ENCODE measurements at regions not wholly inside any gene's neighbourhood (a gene's known extent, or its start where the extent isn't known, plus 50 kb on each side); places are given as distances from the start of the nearest gene placed in this dataset.

DNA sequence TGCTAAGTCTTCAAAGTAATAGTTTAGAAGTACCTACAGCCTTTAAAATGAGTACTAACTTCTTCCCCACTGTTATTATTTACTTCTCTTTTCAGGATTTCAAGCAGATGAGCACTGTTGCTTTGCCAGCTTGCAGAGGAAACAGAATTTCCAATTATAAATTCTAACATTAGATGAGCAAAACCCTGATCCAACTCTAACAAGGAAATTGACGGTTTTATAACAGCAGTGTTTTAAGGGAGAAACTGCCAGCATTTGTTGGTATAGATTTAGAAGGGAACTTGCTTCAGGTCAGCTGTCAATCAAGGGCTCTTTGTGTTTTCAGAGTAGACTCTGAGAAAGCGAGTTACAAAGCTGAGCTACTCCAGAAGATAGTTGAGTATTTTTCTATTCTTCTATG is 120.5 kb downstream of the RAP2A start:
- in situ Hi-C loops (cut with MboI): no loop called here
- Histone ChIP-seq H3K36me3 (ENCODE audit: control insufficient read depth in 2 of 2, insufficient read depth in 2 of 2, low read length in 1 of 2) (no peaks in the 10 kb centered on the region), H3K9ac (ENCODE audit: control insufficient read depth, insufficient read depth, low read length) (no peak overlapping the region), H2AFZ (ENCODE audit: control insufficient read depth, low read depth, low read length) (no peak overlapping the region), H3K27ac (ENCODE audit: control insufficient read depth, insufficient read depth) (no peak overlapping the region), H3K4me3 (no peak overlapping the region), H3K79me2 (ENCODE audit: control insufficient read depth, insufficient read depth, low read length) (no peaks in the 10 kb centered on the region), H3K4me2 (ENCODE audit: control insufficient read depth, insufficient read depth) (no peak overlapping the region), H3K4me1 (ENCODE audit: control insufficient read depth, insufficient read depth, low read length) (no peaks in the 10 kb centered on the region), H3K27me3 (replicated peaks in 1 of 2; ENCODE audit: control insufficient read depth in 2 of 2, insufficient read depth in 2 of 2, low read length in 1 of 2) (no peaks in the 10 kb centered on the region), H4K20me1 (ENCODE audit: control insufficient read depth, insufficient read depth) (no peaks in the 10 kb centered on the region), H3K9me3 (replicated peaks; ENCODE audit: control insufficient read depth, insufficient read depth, low read length) (no peaks in the 10 kb centered on the region)
- no peak for TF ChIP-seq PML (IDR thresholded peaks at IDR 0.05; ENCODE audit: low read length)
- peak; percentile 19; the same call in 1 of the 2 replicates for TF ChIP-seq PKNOX1 (IDR thresholded peaks at IDR 0.05)
- no peak for TF ChIP-seq GABPA (IDR thresholded peaks at IDR 0.05; ENCODE audit: low read depth)
- TF ChIP-seq RUNX3 (IDR thresholded peaks at IDR 0.05; ENCODE audit: low read length): no peak
- BruUV-seq (replicated peaks): no TSS peak
- ATAC-seq: no peak
- ChIA-PET POLR2A (no interaction called here), RAD21 (ENCODE audit: unreplicated experiment) (interaction anchor here (0.6 kb wide), 1 partner anchor 863 kb away, joined by 4 read pairs; no protein-coding TSS in a partner anchor), SMC1A (ENCODE audit: uncharacterized antibody, unreplicated experiment) (interaction anchor here (0.7 kb wide), 1 partner anchor 202 kb away, joined by 3 read pairs; no protein-coding TSS in a partner anchor), CTCF (interaction anchor here (0.6 kb wide), 3 partner anchors 87 to 470 kb away, joined by 3 read pairs; no protein-coding TSS in a partner anchor)
- no peak for FAIRE-seq
- intact Hi-C loops (cut with micrococcal nuclease; ENCODE audit: unreplicated experiment): no loop called here
- 22% methylated on average over 2 of the region's 2 CpGs for WGBS (ENCODE audit: insufficient coverage, insufficient replicate concordance, low lambda C conversion rate, missing lambda C conversion rate)
- no peak for DNase-seq (ENCODE audit: low read depth, low spot score)

DNA sequence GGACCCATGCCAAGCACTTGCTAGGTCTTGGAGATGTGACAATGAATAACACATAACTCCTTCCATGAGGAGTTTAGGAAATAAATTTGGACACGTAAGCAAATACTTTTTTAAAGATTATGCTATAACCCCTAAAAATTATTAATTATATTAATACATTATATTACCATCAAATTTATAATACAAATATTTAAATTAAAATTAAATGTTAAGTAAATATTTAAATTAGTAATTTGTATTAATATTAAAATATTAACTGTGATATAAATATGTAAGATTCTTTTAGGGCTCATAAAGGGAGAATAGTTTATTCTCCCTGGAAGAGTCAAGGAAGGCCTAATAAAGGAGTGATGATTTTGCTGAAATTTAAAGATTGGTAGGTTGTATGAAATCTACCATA is 121.1 kb downstream of the RAP2A start:
- ChIA-PET SMC1A (ENCODE audit: uncharacterized antibody, unreplicated experiment) (no interaction called here), POLR2A (no interaction called here), CTCF (interaction anchor here (0.6 kb wide), 1 partner anchor 471 kb away, joined by 3 read pairs; no protein-coding TSS in a partner anchor), RAD21 (ENCODE audit: unreplicated experiment) (no interaction called here)
- BruUV-seq (replicated peaks): no TSS peak
- Histone ChIP-seq H3K9me3 (replicated peaks; ENCODE audit: control insufficient read depth, insufficient read depth, low read length) (no peaks in the 10 kb centered on the region), H2AFZ (ENCODE audit: control insufficient read depth, low read depth, low read length) (no peak overlapping the region), H3K9ac (ENCODE audit: control insufficient read depth, insufficient read depth, low read length) (no peak overlapping the region), H3K27ac (ENCODE audit: control insufficient read depth, insufficient read depth) (no peak overlapping the region), H3K36me3 (ENCODE audit: control insufficient read depth in 2 of 2, insufficient read depth in 2 of 2, low read length in 1 of 2) (no peaks in the 10 kb centered on the region), H3K4me3 (no peak overlapping the region), H3K4me1 (ENCODE audit: control insufficient read depth, insufficient read depth, low read length) (no peaks in the 10 kb centered on the region), H3K27me3 (replicated peaks in 1 of 2; ENCODE audit: control insufficient read depth in 2 of 2, insufficient read depth in 2 of 2, low read length in 1 of 2) (no peaks in the 10 kb centered on the region), H3K79me2 (ENCODE audit: control insufficient read depth, insufficient read depth, low read length) (no peaks in the 10 kb centered on the region), H3K4me2 (ENCODE audit: control insufficient read depth, insufficient read depth) (no peak overlapping the region), H4K20me1 (ENCODE audit: control insufficient read depth, insufficient read depth) (no peaks in the 10 kb centered on the region)
- WGBS (ENCODE audit: insufficient coverage, insufficient replicate concordance, low lambda C conversion rate, missing lambda C conversion rate): 56% methylated on average over 1 of the region's 1 CpG
- DNase-seq (ENCODE audit: low read depth, low spot score) (no peak), FAIRE-seq (no peak), ATAC-seq (no peak)
- intact Hi-C loops (cut with micrococcal nuclease; ENCODE audit: unreplicated experiment) (no loop called here), in situ Hi-C loops (cut with MboI) (no loop called here)
- TF ChIP-seq NKRF (conservative IDR thresholded peaks at IDR 0.05) (no peak), KLF5 (IDR thresholded peaks at IDR 0.05; ENCODE audit: partially characterized antibody) (no peak), NRF1 (conservative IDR thresholded peaks at IDR 0.05; ENCODE audit: low read depth, low read length) (no peak), POLR2AphosphoS5 (IDR thresholded peaks at IDR 0.05; ENCODE audit: low read length) (no peak), SUZ12 (IDR thresholded peaks at IDR 0.05; ENCODE audit: unreplicated experiment) (no peak), PRDM15 (CRISPR knock-in tag; IDR thresholded peaks at IDR 0.05) (no peak), EGR1 (IDR thresholded peaks at IDR 0.05; ENCODE audit: borderline replicate concordance in 1 of 2, low read depth in 2 of 2, low read length in 2 of 2) (no peak), ZNF24 (IDR thresholded peaks at IDR 0.05) (no peak)

Data from GM12878 (cell line).